Keratinocyte (primary cell): ENCODE measurements at regions not wholly inside any gene's neighbourhood (a gene's known extent, or its start where the extent isn't known, plus 50 kb on each side); places are given as distances from the start of the nearest gene placed in this dataset.
A peak's percentile ranks its signal among the peaks of the same experiment; 100 is the strongest.

Experiments
- DNase-seq: peaks from one replicate; pipeline ENCODE4 v3.0.0-alpha.2; 2011; ENCODE audit warnings: low read depth, missing footprints, low spot score
- FAIRE-seq: peaks from 2 replicates; lab custom pipeline; 2011; peaks lifted over from hg19 to GRCh38; lab: Jason Lieb, UNC
- H2AFZ ChIP-seq: 2 replicates; pipeline ENCODE4 v1.6.0; 2012; ENCODE audit warnings: low read length, control low read depth, inconsistent platforms; ENCODE audit not compliant: control insufficient read depth
- H3K27ac ChIP-seq: 2 replicates; pipeline ENCODE4 v1.5.1; 2011; ENCODE audit warnings: low read length; ENCODE audit not compliant: control insufficient read depth, insufficient read depth
- H3K27me3 ChIP-seq: 3 replicates; pipeline ENCODE4 v1.6.0; 2011; ENCODE audit warnings: low read length; ENCODE audit not compliant: control insufficient read depth, insufficient read depth; ENCODE audit errors: extremely low read depth
- H3K36me3 ChIP-seq, 2 experiments: 2 replicates in 1 of 2; 3 replicates in 1 of 2; pipeline ENCODE4 v1.5.1; 2011; ENCODE audit warnings: low read length in 2 of 2, mild to moderate bottlenecking in 1 of 2; ENCODE audit not compliant: control insufficient read depth in 2 of 2, insufficient read depth in 2 of 2; ENCODE audit errors: extremely low read depth in 1 of 2
- H3K4me1 ChIP-seq: 3 replicates; pipeline ENCODE4 v1.5.1; 2011; ENCODE audit warnings: low read length; ENCODE audit not compliant: control insufficient read depth, insufficient read depth; ENCODE audit errors: extremely low read depth
- H3K4me2 ChIP-seq: 3 replicates; pipeline ENCODE4 v1.6.0; 2011; ENCODE audit warnings: low read depth, low read length; ENCODE audit not compliant: control insufficient read depth, insufficient read depth; ENCODE audit errors: extremely low read depth
- H3K4me3 ChIP-seq, 3 experiments: fragments of 200-600 bp in 1 of 3; sonication (generic) in 1 of 3; 2 replicates in 2 of 3; 3 replicates in 1 of 3; pipeline ENCODE4 v1.5.1; 2011 to 2016; ENCODE audit warnings: low read length in 3 of 3, mild to moderate bottlenecking in 3 of 3, control low read depth in 2 of 3, inconsistent platforms in 1 of 3, low read depth in 1 of 3, mixed read lengths in 1 of 3, mixed run types in 1 of 3, moderate library complexity in 1 of 3; ENCODE audit not compliant: control insufficient read depth in 2 of 3, insufficient read depth in 2 of 3; ENCODE audit errors: extremely low read depth in 1 of 3
- H3K79me2 ChIP-seq: 2 replicates; pipeline ENCODE4 v1.6.0; 2012; ENCODE audit warnings: low read length; ENCODE audit not compliant: control insufficient read depth, insufficient read depth
- H3K9ac ChIP-seq: 3 replicates; pipeline ENCODE4 v1.6.0; 2011; ENCODE audit warnings: low read length; ENCODE audit not compliant: control insufficient read depth, insufficient read depth; ENCODE audit errors: extremely low read depth
- H3K9me1 ChIP-seq: 3 replicates; pipeline ENCODE4 v1.6.0; 2011; ENCODE audit warnings: low read length; ENCODE audit not compliant: control insufficient read depth, insufficient read depth; ENCODE audit errors: extremely low read depth
- H3K9me3 ChIP-seq: 2 replicates; pipeline ENCODE4 v1.5.1; 2012; ENCODE audit warnings: low read depth, low read length; ENCODE audit not compliant: control insufficient read depth
- H4K20me1 ChIP-seq: 3 replicates; pipeline ENCODE4 v1.6.0; 2011; ENCODE audit warnings: low read length; ENCODE audit not compliant: control insufficient read depth, insufficient read depth; ENCODE audit errors: extremely low read depth
- CTCF ChIP-seq, 3 experiments: IDR thresholded peaks in 1 of 3; conservative IDR thresholded peaks in 1 of 3; optimal IDR thresholded peaks in 1 of 3; 2 replicates in 2 of 3; 3 replicates in 1 of 3; pipeline versions ENCODE3 to v1.5.1; 2011; ENCODE audit warnings: low read length in 3 of 3, mild to moderate bottlenecking in 3 of 3, moderate library complexity in 2 of 3, control low read depth in 1 of 3, inconsistent platforms in 1 of 3; ENCODE audit not compliant: insufficient read depth in 2 of 3; ENCODE audit errors: extremely low read depth in 1 of 3
- EZH2 ChIP-seq: IDR thresholded peaks from one replicate; pipeline ENCODE4 v1.6.1; 2012; ENCODE audit warnings: inconsistent platforms, mild to moderate bottlenecking, low read length, moderate library complexity
- dilution Hi-C: fragments of 300-500 bp; cut with MboI; formaldehyde crosslinking; loops from one replicate; pipeline ENCODE4 v1.7.0; 2020; ENCODE audit warnings: low sequenced_read_pairs; ENCODE audit not compliant: extremely low pct_ligation_motif_present

GRCh38 chr10:113987156-113987555 is 56.5 kb upstream of the ADRB1 start:
- no peak overlapping the region for H2AFZ ChIP-seq
- H3K4me3 ChIP-seq: no peak overlapping the region
- TF ChIP-seq EZH2 (no peak), CTCF (optimal IDR thresholded peaks at IDR 0.05 in 1 of 3, IDR thresholded peaks at IDR 0.05 in 1 of 3, conservative IDR thresholded peaks at IDR 0.05 in 1 of 3; ENCODE audit: extremely low read depth in 1 of 3, insufficient read depth in 2 of 3, low read length in 3 of 3) (no peak)
- no peaks in the 10 kb centered on the region for H3K79me2 ChIP-seq
- dilution Hi-C loops: no loop called here
- FAIRE-seq (no peak), DNase-seq (no peak)
- no peak overlapping the region for H3K9ac ChIP-seq
- H3K9me1 ChIP-seq: no peaks in the 10 kb centered on the region
- no peaks in the 10 kb centered on the region for H3K9me3 ChIP-seq
- no peak overlapping the region for H3K4me2 ChIP-seq
- no peaks in the 10 kb centered on the region for H4K20me1 ChIP-seq
- no peaks in the 10 kb centered on the region for H3K36me3 ChIP-seq
- no peaks in the 10 kb centered on the region for H3K4me1 ChIP-seq
- H3K27me3 ChIP-seq: peaks cover 3% of the 10 kb centered on the region
- no peak overlapping the region for H3K27ac ChIP-seq

- FAIRE-seq (peak; percentile 55), DNase-seq (no peak)
- no peaks in the 10 kb centered on the region for H3K36me3 ChIP-seq
Observed at GRCh38 chr10:113987805-113988204, 55.9 kb upstream of the ADRB1 start.

More at GRCh38 chr10:113987805-113988204, 55.9 kb upstream of the ADRB1 start:
- Histone ChIP-seq H3K4me3 (no peak overlapping the region), H3K9ac (no peak overlapping the region), H3K79me2 (no peaks in the 10 kb centered on the region), H3K4me2 (no peak overlapping the region), H3K27ac (no peak overlapping the region), H4K20me1 (no peaks in the 10 kb centered on the region), H3K9me3 (no peaks in the 10 kb centered on the region), H3K9me1 (no peaks in the 10 kb centered on the region), H2AFZ (no peak overlapping the region), H3K27me3 (peaks cover 3% of the 10 kb centered on the region), H3K4me1 (no peaks in the 10 kb centered on the region)
- dilution Hi-C loops: no loop called here
- TF ChIP-seq CTCF (optimal IDR thresholded peaks at IDR 0.05 in 1 of 3, IDR thresholded peaks at IDR 0.05 in 1 of 3, conservative IDR thresholded peaks at IDR 0.05 in 1 of 3; ENCODE audit: extremely low read depth in 1 of 3, insufficient read depth in 2 of 3, low read length in 3 of 3): no peak
- TF ChIP-seq EZH2: no peak
